ENCODE measurements at regions not wholly inside any gene's neighbourhood (a gene's known extent, or its start where the extent isn't known, plus 50 kb on each side); places are given as distances from the start of the nearest gene placed in this dataset.

- no peak for DNase-seq
Measured at GRCh38 chr22:49241174-49241851, 586.4 kb downstream of the BRD1 start.

- DNase-seq: no peak
Measured at GRCh38 chr22:49240472-49240871, 587.2 kb downstream of the BRD1 start.

- DNase-seq: no peak
Measured at GRCh38 chr22:49240016-49240380, 587.7 kb downstream of the BRD1 start.

- DNase-seq: no peak
Measured at GRCh38 chr22:49239264-49240015, 588.2 kb downstream of the BRD1 start.

- no peak for DNase-seq
Measured at GRCh38 chr22:49238181-49239141, 589.2 kb downstream of the BRD1 start.

- DNase-seq: no peak
Measured at GRCh38 chr22:49237703-49238102, 590.0 kb downstream of the BRD1 start.

- no peak for DNase-seq
Measured at GRCh38 chr22:49237279-49237678, 590.4 kb downstream of the BRD1 start.

GRCh38 chr22:49236541-49237075 lies 591.1 kb downstream of the BRD1 start:
- no peak for DNase-seq

GRCh38 chr22:49235463-49236300 lies 592.0 kb downstream of the BRD1 start:
- DNase-seq: no peak

GRCh38 chr22:49234459-49234858 lies 593.2 kb downstream of the BRD1 start:
- DNase-seq: no peak

GRCh38 chr22:49233507-49234100 lies 594.1 kb downstream of the BRD1 start:
- DNase-seq: no peak

GRCh38 chr22:49232319-49233067 lies 595.2 kb downstream of the BRD1 start:
- no peak for DNase-seq

GRCh38 chr22:49230194-49230577 lies 597.5 kb downstream of the BRD1 start:
- DNase-seq: peak; percentile 24

GRCh38 chr22:49229483-49230193 lies 598.0 kb downstream of the BRD1 start:
- no peak for DNase-seq

- DNase-seq: no peak
Measured at GRCh38 chr22:49228431-49229037, 599.1 kb downstream of the BRD1 start.

- no peak for DNase-seq
Measured at GRCh38 chr22:49227670-49228069, 600.0 kb downstream of the BRD1 start.

- no peak for DNase-seq
Measured at GRCh38 chr22:49226096-49226495, 601.6 kb downstream of the BRD1 start.

- DNase-seq: no peak
Measured at GRCh38 chr22:49224243-49224642, 603.4 kb downstream of the BRD1 start.

GRCh38 chr22:49218142-49218541 lies 609.5 kb downstream of the BRD1 start:
- no peak for DNase-seq

GRCh38 chr22:49216579-49216978 lies 611.1 kb downstream of the BRD1 start:
- DNase-seq: no peak

All from hematopoietic multipotent progenitor cell treated with erythropoietin and hydrocortisone succinate and interleukin-3 and kit ligand, for 4 days (in vitro differentiated cells).